SW480 (cell line): ENCODE measurements at regions not wholly inside any gene's neighbourhood (a gene's known extent, or its start where the extent isn't known, plus 50 kb on each side); places are given as distances from the start of the nearest gene placed in this dataset.
"Not testable (repeated sequence)": the region's sequence is repeated elsewhere in the genome, so short reads cannot be mapped to it uniquely, and the experiment has no call there.

Experiments used
- DNase-seq: peaks from one replicate; pipeline ENCODE4 v3.0.0-alpha.2; 2016; ENCODE audit warnings: low spot score

DNA sequence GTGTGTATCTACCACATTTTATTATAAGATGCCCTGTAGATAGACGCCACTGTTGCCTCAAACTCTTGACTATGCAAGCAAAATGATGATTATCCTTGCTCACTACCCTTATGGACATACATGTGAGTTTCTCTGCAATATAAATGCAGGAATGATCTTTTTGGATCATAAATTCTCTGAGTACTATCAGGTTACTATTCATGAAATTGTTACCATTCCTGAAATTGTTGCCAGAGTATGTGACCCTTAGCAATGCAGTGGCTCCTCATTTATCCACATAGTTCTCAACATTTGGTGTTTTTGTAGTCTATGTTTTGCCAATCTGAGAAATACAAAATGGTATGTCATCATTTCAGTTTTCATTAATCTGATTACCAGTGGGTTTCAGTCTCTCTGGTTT lies 166.2 kb upstream of the FAM3C start:
- DNase-seq: no peak

- no peak for DNase-seq
Measured at GRCh38 chr7:121561717-121562116, 165.6 kb upstream of the FAM3C start.

GRCh38 chr7:121560267-121560990 lies 164.3 kb upstream of the FAM3C start:
- no peak for DNase-seq

DNA sequence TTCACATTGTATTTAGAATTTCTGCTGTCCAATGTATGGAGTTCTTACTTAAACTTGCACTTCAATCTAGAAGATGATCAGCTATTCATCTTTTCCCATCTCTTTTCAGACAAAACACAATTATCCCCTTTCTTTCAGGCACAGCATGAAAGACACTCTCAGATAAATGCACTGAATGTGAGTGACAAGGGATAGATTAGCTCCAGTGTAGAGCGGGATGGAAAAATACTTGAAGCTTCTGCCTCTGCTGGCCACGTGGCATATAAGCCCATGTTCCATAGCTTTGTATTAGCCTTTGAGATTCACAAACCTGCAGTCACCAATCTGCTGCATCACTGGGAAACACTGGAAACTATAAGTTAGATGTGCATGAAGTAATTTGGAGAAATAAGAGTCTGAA lies 162.2 kb upstream of the FAM3C start:
- DNase-seq: no peak

DNA sequence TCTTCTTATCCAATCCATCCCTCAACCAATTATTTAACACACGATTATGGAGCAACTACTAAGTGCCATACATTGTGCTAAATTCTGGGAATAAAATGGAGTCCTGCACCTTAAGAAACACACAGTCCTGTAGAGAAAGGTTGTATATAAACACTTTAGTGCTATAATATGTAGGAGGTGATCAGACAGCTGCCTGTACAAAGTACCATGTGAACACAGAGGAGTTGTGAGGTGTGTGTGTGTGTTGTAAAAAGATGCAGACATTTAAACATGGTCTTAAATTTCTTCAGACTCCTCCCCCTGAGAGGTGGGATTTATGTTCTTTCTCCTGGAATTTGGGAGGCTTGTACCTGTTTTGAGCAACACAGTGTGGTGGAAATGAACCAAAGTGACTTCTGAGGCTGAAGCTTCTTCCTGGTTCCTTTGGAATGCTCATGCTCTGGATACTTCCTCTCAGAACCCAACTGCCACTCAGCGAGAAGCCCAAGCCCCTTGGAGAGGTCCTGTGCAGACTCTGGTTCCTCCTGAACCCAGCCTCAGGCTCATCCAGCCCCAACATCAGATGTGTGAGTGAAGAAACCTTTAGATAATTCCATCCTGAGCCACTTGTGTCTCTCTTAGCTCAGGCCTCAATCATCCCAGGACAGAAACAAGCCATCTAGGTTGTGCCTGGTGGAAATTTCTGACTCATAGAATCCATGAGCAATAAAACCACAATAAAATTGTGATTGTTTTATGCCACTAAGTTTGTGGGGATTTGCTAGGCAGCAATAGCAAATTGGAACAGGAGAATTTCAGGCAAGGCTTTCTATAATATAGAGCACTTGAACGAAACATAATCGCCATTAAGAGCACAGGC lies 161.2 kb upstream of the FAM3C start:
- no peak for DNase-seq

DNA sequence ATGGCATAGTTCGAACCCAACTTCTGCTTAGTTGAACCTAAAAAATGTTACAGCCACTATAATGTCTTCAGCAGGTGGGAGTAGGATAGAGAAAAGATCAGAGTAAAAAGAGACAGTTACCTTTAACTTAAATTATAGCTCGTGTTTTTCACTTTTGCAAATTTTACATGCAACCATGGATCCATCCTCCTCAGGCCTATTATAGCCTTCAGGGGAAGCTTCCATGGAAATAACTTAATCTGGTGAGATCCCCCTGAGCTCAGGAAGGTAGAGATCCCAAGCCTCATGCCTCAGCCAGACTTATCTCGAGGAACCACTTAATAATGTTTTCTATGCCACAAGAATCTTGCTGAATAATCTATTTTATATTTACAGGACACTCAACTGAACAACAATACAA lies 159.4 kb upstream of the FAM3C start:
- no peak for DNase-seq

- peak; percentile 77 for DNase-seq
Measured at GRCh38 chr7:121547544-121548092, 151.5 kb upstream of the FAM3C start.

- DNase-seq: no peak
Measured at GRCh38 chr7:121546632-121547543, 150.8 kb upstream of the FAM3C start.

DNA sequence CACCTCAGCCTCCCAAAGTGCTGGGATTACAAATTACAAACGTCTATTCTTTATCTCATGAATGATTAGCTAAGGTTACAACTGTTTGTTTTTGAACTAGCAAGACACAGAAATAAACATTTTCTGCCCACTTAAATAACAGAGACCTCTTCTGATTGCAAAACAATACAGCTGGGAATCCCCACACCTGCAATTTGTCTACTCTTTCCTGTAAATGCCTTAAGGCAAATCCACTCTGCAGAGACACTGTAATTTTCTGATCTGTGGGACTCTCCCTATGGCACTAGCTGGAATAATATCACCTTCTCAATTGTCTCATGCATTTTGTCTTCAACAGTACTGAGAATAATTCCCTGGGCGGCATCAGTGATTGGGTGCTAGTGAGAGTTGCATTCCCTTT lies 149.3 kb upstream of the FAM3C start:
- no peak for DNase-seq

- DNase-seq: peak; percentile 88
Measured at GRCh38 chr7:121544726-121545125, 148.6 kb upstream of the FAM3C start.

DNA sequence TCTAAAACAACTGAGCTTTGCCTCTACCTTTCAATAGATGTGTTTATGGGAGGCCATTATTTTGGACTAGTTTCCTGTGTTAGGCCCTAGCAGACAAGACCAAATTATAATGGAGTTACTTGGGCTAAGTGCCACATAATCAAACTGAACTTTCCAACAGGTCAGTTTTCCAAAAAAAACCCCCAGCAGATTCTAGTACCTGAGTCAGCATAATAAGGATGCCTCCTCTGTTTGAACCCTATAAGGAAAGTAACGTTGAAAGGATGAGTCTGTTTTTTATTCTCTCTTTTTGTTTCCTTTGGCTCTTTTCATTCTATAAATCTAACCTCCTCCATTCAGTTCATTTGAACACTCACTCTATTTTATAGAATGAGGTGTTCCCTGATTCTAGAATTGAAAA lies 148.1 kb upstream of the FAM3C start:
- DNase-seq: no peak

GRCh38 chr7:121541457-121541856 lies 145.3 kb upstream of the FAM3C start:
- DNase-seq: peak; percentile 16

- DNase-seq: no peak
Measured at GRCh38 chr7:121540138-121540537, 144.0 kb upstream of the FAM3C start.

- no peak for DNase-seq
Measured at GRCh38 chr7:121537031-121537430, 140.9 kb upstream of the FAM3C start.

- no peak for DNase-seq
Measured at GRCh38 chr7:121531175-121532070, 135.3 kb upstream of the FAM3C start.

DNA sequence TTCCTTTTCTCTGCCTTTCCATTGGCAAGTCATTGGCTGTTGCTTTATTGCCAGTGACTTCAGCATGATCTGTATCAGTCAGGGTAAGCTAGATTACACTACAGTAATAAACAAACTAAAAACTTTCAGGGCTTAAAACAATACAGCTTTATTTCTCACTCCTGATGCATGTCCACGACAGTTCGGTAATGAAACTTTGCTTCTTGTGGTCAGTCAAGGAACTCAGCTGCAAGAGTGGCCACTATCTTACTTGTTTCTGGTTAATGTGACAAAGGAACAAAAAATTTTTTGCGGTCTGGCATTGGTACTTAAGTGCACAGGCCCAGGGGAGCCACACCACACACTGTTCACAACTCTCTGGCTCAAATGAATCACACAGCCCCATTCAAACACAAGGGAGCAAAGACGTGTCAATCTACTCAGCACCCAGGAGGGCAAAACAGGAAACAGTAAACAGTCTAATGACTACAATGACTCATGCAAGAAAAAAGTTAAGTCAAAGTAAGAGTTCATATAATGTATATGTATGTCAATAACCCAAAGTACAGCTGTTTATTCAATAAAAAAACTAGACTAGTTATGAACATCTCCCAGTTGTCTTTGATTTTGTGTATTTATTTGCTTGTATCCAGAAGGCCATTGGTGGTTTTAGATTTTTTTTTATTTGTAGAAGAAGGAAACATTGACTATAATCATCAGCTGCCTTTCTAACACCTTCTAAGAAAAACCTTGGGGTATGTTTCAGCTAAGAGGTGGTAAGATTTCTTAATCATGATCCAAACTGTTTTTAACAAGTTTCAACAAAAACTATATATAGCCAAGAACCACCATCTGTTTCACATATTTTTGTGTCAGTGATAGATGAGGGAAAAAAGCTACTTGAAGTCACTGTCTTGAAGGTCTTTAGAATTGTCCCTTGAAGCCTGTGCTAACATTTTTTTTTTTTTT lies 134.4 kb upstream of the FAM3C start:
- peak; percentile 94 for DNase-seq

- no peak for DNase-seq
Measured at GRCh38 chr7:121529003-121529402, 132.9 kb upstream of the FAM3C start.

DNA sequence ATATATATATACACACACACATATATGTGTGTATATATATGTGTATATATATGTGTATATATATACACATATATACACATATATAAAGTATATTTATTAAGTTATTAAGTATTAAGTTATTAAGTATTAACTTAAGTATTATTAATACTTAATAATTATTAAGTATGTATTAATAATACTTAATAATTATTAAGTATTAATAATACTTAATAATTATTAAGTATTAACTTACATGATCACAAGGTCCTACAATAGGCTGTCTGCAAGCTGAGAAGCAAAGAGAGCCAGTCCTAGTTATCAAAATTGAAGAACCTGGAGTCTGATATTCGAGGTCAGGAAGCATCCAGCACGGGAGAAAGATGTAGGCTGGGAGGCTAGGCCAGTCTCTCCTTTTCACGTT lies 130.1 kb upstream of the FAM3C start:
- DNase-seq: not testable (repeated sequence)

DNA sequence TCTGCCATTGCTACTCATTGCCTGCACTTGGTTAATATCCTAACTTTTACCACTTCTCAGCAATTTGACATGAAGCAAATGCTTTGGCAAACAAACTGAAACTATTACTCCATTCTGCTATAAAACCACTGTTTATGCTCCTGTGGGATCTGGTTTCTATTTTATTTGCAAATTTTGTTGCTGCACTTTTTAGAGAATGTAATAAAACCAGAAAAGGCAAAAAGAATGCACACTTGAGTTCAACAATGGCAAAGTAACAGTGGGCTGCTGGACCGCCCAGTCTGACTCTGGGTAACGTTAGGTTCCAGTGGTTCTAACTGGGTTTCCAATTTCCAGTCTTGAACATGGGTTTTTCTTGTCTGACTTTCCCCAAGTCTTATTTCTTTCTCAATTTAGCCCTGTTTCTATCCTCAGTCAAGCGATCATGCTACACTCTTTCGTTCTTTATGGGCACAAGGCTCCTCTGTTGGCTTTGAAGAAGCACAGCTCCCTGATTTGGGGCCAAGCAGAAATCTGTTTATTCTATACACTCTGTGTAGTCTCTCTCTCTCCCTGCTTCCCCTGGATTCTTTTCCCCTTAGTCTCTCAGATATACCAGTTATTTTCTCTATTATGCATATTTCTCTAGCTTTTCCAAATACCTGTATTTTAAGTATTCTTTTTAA lies 129.2 kb upstream of the FAM3C start:
- no peak for DNase-seq
